ENCODE measurements at regions not wholly inside any gene's neighbourhood (a gene's known extent, or its start where the extent isn't known, plus 50 kb on each side); places are given as distances from the start of the nearest gene placed in this dataset.

DNA sequence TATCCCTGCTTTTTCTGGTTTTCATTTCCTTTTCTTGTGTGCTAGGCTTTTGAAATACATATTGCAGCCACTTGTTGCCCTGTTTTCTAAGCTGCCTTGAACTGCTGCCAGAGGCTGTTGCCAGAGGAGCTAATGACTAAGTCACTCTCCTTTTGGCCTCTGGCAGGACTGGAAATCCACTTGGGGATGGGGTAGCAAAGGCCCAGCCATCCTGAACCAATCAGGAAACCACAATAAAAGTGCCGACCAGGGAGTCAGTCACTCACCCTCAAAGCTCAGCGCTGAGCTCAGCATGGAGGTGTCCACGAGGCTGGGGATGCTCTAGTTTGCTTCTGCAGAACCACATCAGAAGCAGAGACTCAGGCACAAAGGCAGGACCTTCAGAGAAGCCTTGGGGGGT lies 813.0 kb downstream of the DHX35 start:
- Histone ChIP-seq H3K27me3 (no peaks in the 10 kb centered on the region), H3K4me1 (no peaks in the 10 kb centered on the region), H3K9me3 (peaks cover 0 to 3% (median 0%) of the 10 kb centered on the region in 3 donors), H3K27ac (no peak overlapping the region), H3K4me3 (no peak overlapping the region), H3K36me3 (no peaks in the 10 kb centered on the region)
- 67% methylated on average over 1 of the region's 3 CpGs; no CpG with 5 or more reads in 1 of the 2 donors for WGBS, 2 donors (ENCODE audit: low coverage in 1 of 2)
- no peak for ATAC-seq
- TF ChIP-seq, protein P1, sequence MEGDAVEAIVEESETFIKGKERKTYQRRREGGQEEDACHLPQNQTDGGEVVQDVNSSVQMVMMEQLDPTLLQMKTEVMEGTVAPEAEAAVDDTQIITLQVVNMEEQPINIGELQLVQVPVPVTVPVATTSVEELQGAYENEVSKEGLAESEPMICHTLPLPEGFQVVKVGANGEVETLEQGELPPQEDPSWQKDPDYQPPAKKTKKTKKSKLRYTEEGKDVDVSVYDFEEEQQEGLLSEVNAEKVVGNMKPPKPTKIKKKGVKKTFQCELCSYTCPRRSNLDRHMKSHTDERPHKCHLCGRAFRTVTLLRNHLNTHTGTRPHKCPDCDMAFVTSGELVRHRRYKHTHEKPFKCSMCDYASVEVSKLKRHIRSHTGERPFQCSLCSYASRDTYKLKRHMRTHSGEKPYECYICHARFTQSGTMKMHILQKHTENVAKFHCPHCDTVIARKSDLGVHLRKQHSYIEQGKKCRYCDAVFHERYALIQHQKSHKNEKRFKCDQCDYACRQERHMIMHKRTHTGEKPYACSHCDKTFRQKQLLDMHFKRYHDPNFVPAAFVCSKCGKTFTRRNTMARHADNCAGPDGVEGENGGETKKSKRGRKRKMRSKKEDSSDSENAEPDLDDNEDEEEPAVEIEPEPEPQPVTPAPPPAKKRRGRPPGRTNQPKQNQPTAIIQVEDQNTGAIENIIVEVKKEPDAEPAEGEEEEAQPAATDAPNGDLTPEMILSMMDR (IDR thresholded peaks at IDR 0.05), result no peak
- TF ChIP-seq POLR2AphosphoS5 (IDR thresholded peaks at IDR 0.05), result no peak
- TF ChIP-seq EP300 (IDR thresholded peaks at IDR 0.05), result no peak
- no peak for TF ChIP-seq POLR2A (IDR thresholded peaks at IDR 0.05)

DNA sequence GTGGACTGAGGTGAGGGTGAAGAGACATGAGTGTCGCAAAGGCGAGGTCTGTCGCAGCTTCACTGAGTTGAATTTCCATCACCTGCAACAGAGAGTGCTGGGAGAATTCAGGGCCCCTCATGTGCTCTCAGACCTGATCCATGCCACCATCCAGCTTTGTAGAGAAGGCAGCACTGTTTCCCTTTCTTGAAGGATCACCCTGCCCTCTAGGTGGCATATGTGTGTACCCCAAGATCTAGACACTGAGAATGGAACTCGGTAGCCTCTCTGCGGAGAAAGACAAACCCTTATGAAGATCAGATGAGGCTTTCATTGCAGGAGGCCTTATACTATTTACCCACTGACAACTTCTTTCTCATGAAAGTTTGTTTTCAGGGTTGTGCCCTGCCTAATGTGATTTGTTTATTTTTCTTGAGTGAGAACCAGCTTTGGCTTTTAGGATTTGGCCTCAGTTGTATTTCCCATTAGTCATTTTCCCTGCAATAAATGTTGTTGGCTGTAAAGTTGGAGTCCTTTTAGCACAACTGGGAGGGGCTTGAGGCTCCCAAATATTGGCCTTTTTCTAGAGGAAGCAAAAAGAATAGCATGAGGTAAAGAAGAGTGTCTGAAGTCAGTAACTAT lies 811.3 kb downstream of the DHX35 start:
- Histone ChIP-seq H3K4me1 (no peaks in the 10 kb centered on the region), H3K9me3 (peaks cover 0 to 19% (median 0%) of the 10 kb centered on the region in 3 donors), H3K4me3 (no peak overlapping the region), H3K27ac (no peak overlapping the region), H3K36me3 (no peaks in the 10 kb centered on the region), H3K27me3 (no peaks in the 10 kb centered on the region)
- 91 to 92% methylated on average over 4 to 5 of the region's 5 CpGs for WGBS, 2 donors (ENCODE audit: low coverage in 1 of 2)
- TF ChIP-seq POLR2AphosphoS5 (IDR thresholded peaks at IDR 0.05) (no peak), POLR2A (IDR thresholded peaks at IDR 0.05) (no peak), EP300 (IDR thresholded peaks at IDR 0.05) (no peak)
- TF ChIP-seq, protein P1 (IDR thresholded peaks at IDR 0.05), result no peak
- ATAC-seq, result no peak

DNA sequence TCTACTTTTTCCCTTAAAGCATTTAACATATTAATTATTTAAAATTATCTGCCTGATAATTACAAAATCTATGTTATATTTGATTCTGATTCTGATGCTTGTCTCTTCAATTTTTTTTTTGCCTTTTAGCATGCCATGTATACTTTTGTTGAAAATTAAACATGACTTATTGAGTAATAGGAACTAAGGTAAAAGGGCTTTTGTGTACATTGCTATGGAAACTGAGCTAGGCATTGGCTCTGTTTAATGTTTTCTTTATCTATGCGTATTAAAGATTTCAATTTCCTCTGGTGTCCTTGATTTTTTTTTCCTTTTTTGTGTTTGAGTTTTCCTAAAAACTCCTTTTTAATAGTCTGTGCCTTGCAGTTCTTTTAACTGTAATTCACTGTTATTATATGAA lies 805.2 kb downstream of the DHX35 start:
- Histone ChIP-seq H3K27me3 (no peaks in the 10 kb centered on the region), H3K36me3 (no peaks in the 10 kb centered on the region), H3K27ac (no peak overlapping the region), H3K9me3 (peaks cover 0 to 43% (median 0%) of the 10 kb centered on the region in 3 donors), H3K4me1 (no peaks in the 10 kb centered on the region), H3K4me3 (no peak overlapping the region)
- TF ChIP-seq EP300 (IDR thresholded peaks at IDR 0.05) (no peak), POLR2A (IDR thresholded peaks at IDR 0.05) (no peak), POLR2AphosphoS5 (IDR thresholded peaks at IDR 0.05) (no peak)
- TF ChIP-seq, protein P1 (IDR thresholded peaks at IDR 0.05), result no peak
- 72 to 100% methylated on average over 1 of the region's 1 CpG for WGBS, 2 donors (ENCODE audit: low coverage in 1 of 2)
- ATAC-seq, result no peak

DNA sequence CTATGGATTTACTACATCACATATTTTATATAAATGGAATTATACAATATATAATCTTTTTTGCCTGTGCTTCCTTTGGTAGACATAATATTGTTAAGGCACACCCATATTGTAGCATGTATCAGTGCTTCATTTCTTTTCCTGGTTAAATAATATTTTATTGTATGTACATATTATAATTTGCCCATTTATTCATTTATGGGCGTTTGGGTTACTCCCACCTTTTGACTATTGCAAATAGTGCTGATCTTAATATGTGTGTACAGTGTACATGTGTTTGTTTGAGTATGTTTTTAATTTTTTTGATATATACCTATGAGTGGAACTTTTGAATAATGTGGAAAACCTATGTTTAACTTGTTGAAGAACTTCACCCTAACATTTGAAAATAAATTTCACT lies 804.2 kb downstream of the DHX35 start:
- H3K4me1 ChIP-seq, result no peaks in the 10 kb centered on the region
- no peaks in the 10 kb centered on the region for H3K27me3 ChIP-seq
- H3K9me3 ChIP-seq, result peaks cover 0 to 43% (median 0%) of the 10 kb centered on the region in 3 donors
- TF ChIP-seq EP300 (IDR thresholded peaks at IDR 0.05) (no peak), POLR2A (IDR thresholded peaks at IDR 0.05) (no peak), POLR2AphosphoS5 (IDR thresholded peaks at IDR 0.05) (no peak)
- TF ChIP-seq, protein P1 (IDR thresholded peaks at IDR 0.05), result no peak
- no peak overlapping the region for H3K4me3 ChIP-seq
- H3K27ac ChIP-seq, result no peak overlapping the region
- 56 to 69% methylated on average over 1 of the region's 1 CpG for WGBS, 2 donors (ENCODE audit: low coverage in 1 of 2)
- H3K36me3 ChIP-seq, result no peaks in the 10 kb centered on the region
- ATAC-seq, result no peak

DNA sequence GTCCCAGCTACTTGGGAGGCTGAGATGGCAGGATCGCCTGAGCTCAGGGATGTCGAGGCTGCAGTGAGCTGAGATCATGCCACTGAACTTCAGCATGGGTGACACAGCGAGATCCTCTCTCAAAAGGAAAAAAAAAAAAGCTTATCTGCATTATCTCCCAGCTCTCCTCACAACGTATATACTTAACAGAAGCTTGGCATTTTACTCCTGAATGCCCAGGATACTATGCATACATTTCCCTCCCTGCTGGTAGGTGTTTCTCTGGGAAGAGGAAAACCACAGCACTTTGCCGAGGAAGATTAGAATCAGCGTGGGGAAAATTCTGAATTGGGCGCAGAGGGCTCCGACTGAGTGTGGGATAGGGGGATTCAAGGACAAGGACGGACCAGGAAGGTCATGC lies 800.6 kb downstream of the DHX35 start:
- peaks cover 0 to 17% (median 0%) of the 10 kb centered on the region in 3 donors for H3K9me3 ChIP-seq
- TF ChIP-seq, protein P1 (IDR thresholded peaks at IDR 0.05), result no peak
- TF ChIP-seq POLR2A (IDR thresholded peaks at IDR 0.05) (no peak), EP300 (IDR thresholded peaks at IDR 0.05) (no peak)
- H3K4me3 ChIP-seq, result no peak overlapping the region
- ATAC-seq, result no peak
- no peak overlapping the region for H3K27ac ChIP-seq
- H3K27me3 ChIP-seq, result no peaks in the 10 kb centered on the region
- no peaks in the 10 kb centered on the region for H3K36me3 ChIP-seq
- WGBS, 2 donors (ENCODE audit: low coverage in 1 of 2), result 80 to 83% methylated on average over 4 to 8 of the region's 9 CpGs
- no peaks in the 10 kb centered on the region for H3K4me1 ChIP-seq
